Right atrium auricular region (tissue), 2 donors: ENCODE measurements at regions not wholly inside any gene's neighbourhood (a gene's known extent, or its start where the extent isn't known, plus 50 kb on each side); places are given as distances from the start of the nearest gene placed in this dataset.

Experiments used
- DNase-seq: peaks from one replicate; pipeline ENCODE4 v3.0.0-alpha.2; 2019; ENCODE audit warnings: low spot score
- H3K27ac ChIP-seq, 2 donors: fragments of 200-600 bp; sonication (generic); 1 replicate in 1 of 2; 2 replicates in 1 of 2; pipeline ENCODE4 v1.5.1; 2016 to 2019
- H3K27me3 ChIP-seq, 2 donors: fragments of 200-600 bp; sonication (generic); one replicate each; pipeline versions ENCODE4 v1.5.1 to v1.6.0; 2017 to 2019
- H3K36me3 ChIP-seq: fragments of 200-600 bp; sonication (generic); one replicate; pipeline ENCODE4 v1.5.1; 2016
- H3K4me1 ChIP-seq, 2 donors: fragments of 200-600 bp; sonication (generic); one replicate each; pipeline versions ENCODE4 v1.5.1 to v1.6.0; 2017 to 2019
- H3K4me3 ChIP-seq, 2 donors: fragments of 200-600 bp; sonication (generic); 1 replicate in 1 of 2; 2 replicates in 1 of 2; pipeline ENCODE4 v1.5.1; 2017 to 2019; ENCODE audit warnings: mild to moderate bottlenecking in 1 of 2, moderate library complexity in 1 of 2
- H3K9me3 ChIP-seq, 2 donors: fragments of 200-600 bp; sonication (generic); one replicate each; pipeline ENCODE4 v1.5.1; 2019
- TF ChIP-seq, protein P1 (sequence below), 2 donors: fragments of 200-600 bp; sonication (generic); IDR thresholded peaks; one replicate each; pipeline ENCODE4 v1.5.1; 2019; ENCODE audit warnings: antibody characterized with exemption in 2 of 2

DNA sequence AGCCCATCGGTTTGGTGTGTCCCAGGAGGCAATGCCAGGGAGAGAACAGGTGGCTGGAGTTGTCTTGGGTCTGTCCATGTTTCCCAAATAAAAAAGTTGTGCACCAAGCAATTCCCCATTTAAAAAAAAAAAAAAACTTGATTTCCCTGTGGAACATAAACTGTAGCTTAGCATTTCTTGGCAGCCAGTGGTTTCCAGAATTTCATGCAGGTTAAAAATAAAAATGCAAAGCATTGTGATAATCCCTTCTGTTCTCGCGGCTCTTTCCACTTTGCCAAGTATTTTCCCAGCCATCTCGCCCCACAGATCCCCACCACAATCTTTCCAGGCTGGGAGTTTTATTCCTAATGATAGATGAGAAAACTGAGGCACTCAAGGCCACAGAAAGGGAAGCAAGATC, 51.4 kb upstream of the MSX1 start:
- Histone ChIP-seq H3K27me3 (no peaks in the 10 kb centered on the region), H3K4me3 (no peak overlapping the region), H3K4me1 (no peaks in the 10 kb centered on the region), H3K36me3 (no peaks in the 10 kb centered on the region), H3K9me3 (peaks cover 0 to 8% of the 10 kb centered on the region in 2 donors), H3K27ac (no peak overlapping the region)
- DNase-seq, result no peak
- TF ChIP-seq, protein P1, sequence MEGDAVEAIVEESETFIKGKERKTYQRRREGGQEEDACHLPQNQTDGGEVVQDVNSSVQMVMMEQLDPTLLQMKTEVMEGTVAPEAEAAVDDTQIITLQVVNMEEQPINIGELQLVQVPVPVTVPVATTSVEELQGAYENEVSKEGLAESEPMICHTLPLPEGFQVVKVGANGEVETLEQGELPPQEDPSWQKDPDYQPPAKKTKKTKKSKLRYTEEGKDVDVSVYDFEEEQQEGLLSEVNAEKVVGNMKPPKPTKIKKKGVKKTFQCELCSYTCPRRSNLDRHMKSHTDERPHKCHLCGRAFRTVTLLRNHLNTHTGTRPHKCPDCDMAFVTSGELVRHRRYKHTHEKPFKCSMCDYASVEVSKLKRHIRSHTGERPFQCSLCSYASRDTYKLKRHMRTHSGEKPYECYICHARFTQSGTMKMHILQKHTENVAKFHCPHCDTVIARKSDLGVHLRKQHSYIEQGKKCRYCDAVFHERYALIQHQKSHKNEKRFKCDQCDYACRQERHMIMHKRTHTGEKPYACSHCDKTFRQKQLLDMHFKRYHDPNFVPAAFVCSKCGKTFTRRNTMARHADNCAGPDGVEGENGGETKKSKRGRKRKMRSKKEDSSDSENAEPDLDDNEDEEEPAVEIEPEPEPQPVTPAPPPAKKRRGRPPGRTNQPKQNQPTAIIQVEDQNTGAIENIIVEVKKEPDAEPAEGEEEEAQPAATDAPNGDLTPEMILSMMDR (IDR thresholded peaks at IDR 0.05), result no peak

DNA sequence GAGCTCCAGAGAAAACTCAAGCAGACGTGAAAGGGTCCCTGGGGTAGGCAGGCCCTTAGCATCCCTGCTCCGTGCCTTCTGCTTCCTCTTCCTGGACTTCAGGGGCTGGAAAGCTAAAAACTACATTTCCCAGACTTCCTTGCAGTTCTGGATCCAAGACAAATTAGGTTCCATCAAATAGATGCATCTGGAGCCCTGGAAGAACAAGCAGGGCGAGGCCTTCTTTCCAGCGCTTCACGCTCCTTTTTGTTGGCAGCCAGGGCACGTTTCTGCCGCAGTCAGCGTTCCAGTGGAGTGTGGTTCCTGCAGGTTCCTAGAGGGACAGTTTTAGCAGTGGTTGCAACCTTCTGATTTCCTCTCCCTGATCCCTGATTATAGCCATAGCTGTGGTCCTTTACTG, 53.6 kb upstream of the MSX1 start:
- Histone ChIP-seq H3K36me3 (no peaks in the 10 kb centered on the region), H3K9me3 (peaks cover 0 to 8% of the 10 kb centered on the region in 2 donors), H3K4me3 (no peak overlapping the region), H3K27ac (no peak overlapping the region), H3K27me3 (no peaks in the 10 kb centered on the region), H3K4me1 (no peaks in the 10 kb centered on the region)
- TF ChIP-seq, protein P1 (IDR thresholded peaks at IDR 0.05), result no peak
- no peak for DNase-seq

DNA sequence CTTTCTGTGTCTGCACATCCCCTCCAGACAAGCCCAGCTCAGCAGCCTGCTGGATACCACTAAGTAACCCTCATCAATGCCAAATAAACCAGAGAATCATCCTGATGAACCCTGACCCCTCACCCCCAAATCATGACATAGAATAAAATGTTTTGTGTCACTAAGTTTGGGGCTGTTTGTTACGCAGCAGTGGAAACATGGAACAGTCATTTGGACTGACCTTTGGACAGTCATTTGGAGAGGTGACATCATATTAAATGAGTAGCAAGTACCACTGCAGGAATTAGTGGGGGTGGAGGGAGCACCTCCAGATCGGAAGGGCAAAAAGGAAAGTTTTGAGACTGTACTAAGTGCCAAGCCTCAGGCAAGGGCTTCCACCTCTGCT, 55.6 kb upstream of the MSX1 start:
- Histone ChIP-seq H3K36me3 (no peaks in the 10 kb centered on the region), H3K27me3 (no peaks in the 10 kb centered on the region), H3K4me3 (no peak overlapping the region), H3K9me3 (no peaks in the 10 kb centered on the region), H3K27ac (no peak overlapping the region), H3K4me1 (no peaks in the 10 kb centered on the region)
- DNase-seq, result no peak
- TF ChIP-seq, protein P1 (IDR thresholded peaks at IDR 0.05), result no peak

DNA sequence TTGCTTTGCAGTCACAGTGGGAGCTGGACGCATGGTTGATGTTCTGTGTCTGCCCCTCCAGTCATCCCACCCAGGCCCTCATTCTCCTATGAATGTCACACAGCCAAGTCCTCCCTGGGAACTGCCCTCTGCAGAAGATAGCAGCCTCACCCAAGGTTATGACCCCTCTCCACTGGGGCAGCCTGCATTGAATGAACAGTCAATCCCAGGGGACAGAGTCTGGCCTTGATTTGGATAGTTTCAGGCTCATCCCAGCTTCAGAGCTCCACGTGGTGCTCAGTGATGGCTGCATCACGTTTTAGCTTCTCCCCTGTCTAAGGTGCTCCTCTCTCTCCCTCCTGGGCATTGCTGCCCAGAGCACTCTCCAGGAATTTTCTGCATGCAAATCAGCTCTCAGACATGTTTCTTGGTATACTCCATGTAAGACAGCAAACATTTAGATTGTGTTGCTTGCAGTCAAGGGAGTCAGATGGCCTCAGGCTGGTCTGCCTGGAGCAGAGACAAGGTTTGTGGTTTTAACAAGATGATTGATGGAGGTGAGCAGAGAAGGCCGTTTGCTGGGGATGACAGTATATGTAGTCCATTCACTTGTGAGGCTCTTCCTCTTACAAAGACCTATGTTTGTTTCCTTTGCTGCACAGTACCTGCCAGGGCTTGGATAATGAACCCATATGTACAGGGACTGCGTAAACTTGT, 56.1 kb upstream of the MSX1 start:
- Histone ChIP-seq H3K4me1 (no peaks in the 10 kb centered on the region), H3K9me3 (no peaks in the 10 kb centered on the region), H3K27ac (no peak overlapping the region), H3K4me3 (no peak overlapping the region), H3K36me3 (no peaks in the 10 kb centered on the region), H3K27me3 (no peaks in the 10 kb centered on the region)
- TF ChIP-seq, protein P1 (IDR thresholded peaks at IDR 0.05), result no peak
- no peak for DNase-seq

DNA sequence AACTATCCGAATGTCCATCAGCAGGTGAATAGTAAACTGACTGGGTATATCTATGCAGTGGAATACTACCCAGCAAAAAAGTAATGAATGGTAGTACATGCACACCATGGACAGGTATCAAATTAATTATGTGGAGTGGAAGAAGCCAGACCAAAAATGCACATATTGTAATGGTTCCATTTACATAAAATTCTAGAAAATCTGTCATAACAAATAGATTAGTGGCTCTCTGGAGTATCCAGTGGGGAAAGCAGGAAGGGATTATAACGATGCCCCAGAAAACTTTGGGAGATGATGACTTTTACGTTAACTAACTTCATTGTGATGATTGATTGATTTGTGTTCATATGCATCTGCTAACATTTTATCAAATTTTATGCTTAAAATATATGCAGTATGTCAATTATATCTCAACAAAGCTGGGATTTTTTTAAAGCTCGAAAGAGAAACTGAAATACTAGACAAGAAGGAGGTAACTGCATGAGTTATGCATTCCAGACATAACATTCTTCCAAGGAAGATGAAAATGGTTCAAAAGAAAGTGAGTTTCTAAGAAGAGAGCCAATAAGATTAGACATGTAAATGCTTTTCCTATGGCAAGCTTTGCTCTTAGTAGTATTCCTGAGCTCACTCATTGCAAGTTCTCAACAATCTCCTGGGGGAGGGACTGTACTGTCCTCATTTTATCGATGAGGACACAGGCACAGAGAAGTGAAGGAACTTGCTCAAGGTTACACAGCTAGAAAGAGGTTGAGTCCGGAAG, 58.6 kb upstream of the MSX1 start:
- TF ChIP-seq, protein P1 (IDR thresholded peaks at IDR 0.05), result no peak
- H3K4me1 ChIP-seq, result no peaks in the 10 kb centered on the region
- H3K27ac ChIP-seq, result no peak overlapping the region
- no peak overlapping the region for H3K4me3 ChIP-seq
- H3K9me3 ChIP-seq, result no peaks in the 10 kb centered on the region
- no peaks in the 10 kb centered on the region for H3K36me3 ChIP-seq
- DNase-seq, result no peak
- H3K27me3 ChIP-seq, result no peaks in the 10 kb centered on the region
